ENCODE measurements at regions not wholly inside any gene's neighbourhood (a gene's known extent, or its start where the extent isn't known, plus 50 kb on each side); places are given as distances from the start of the nearest gene placed in this dataset.

DNA sequence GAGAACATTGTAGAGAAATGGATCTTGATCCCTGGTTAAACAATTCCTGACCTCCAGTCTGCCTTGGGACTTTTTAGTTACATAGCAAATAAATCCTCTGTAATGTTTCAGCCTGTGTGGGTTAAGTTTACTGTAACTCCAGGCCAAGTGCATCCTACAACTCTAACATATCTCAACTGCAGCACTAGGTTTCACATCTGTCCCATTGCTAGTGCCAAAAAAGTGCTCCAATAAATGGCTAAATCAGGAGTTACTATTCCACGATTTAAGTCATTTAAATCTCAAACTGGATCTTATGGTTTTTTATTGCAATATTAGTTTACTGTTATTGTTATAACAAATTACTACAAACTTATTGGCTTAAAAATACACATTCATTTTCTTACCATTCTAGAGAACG, 479.6 kb downstream of the GPAM start:
- TF ChIP-seq, protein P1, sequence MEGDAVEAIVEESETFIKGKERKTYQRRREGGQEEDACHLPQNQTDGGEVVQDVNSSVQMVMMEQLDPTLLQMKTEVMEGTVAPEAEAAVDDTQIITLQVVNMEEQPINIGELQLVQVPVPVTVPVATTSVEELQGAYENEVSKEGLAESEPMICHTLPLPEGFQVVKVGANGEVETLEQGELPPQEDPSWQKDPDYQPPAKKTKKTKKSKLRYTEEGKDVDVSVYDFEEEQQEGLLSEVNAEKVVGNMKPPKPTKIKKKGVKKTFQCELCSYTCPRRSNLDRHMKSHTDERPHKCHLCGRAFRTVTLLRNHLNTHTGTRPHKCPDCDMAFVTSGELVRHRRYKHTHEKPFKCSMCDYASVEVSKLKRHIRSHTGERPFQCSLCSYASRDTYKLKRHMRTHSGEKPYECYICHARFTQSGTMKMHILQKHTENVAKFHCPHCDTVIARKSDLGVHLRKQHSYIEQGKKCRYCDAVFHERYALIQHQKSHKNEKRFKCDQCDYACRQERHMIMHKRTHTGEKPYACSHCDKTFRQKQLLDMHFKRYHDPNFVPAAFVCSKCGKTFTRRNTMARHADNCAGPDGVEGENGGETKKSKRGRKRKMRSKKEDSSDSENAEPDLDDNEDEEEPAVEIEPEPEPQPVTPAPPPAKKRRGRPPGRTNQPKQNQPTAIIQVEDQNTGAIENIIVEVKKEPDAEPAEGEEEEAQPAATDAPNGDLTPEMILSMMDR (IDR thresholded peaks at IDR 0.05), result no peak
- TF ChIP-seq POLR2A (IDR thresholded peaks at IDR 0.05; ENCODE audit: low read length) (no peak), RAD21 (conservative IDR thresholded peaks at IDR 0.05 in 1 of 2, IDR thresholded peaks at IDR 0.05 in 1 of 2) (no peak), POLR2AphosphoS2 (conservative IDR thresholded peaks at IDR 0.05; ENCODE audit: low read length) (no peak), RCOR1 (IDR thresholded peaks at IDR 0.05; ENCODE audit: low read depth, low read length) (no peak), CEBPB (IDR thresholded peaks at IDR 0.05) (no peak), EP300 (IDR thresholded peaks at IDR 0.05) (no peak), BHLHE40 (IDR thresholded peaks at IDR 0.05; ENCODE audit: low read depth, low read length) (no peak), NR3C1 (IDR thresholded peaks at IDR 0.05) (no peak)
- TF ChIP-seq, protein P2, sequence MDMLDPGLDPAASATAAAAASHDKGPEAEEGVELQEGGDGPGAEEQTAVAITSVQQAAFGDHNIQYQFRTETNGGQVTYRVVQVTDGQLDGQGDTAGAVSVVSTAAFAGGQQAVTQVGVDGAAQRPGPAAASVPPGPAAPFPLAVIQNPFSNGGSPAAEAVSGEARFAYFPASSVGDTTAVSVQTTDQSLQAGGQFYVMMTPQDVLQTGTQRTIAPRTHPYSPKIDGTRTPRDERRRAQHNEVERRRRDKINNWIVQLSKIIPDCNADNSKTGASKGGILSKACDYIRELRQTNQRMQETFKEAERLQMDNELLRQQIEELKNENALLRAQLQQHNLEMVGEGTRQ (IDR thresholded peaks at IDR 0.05), result no peak
- TF ChIP-seq, protein P3, sequence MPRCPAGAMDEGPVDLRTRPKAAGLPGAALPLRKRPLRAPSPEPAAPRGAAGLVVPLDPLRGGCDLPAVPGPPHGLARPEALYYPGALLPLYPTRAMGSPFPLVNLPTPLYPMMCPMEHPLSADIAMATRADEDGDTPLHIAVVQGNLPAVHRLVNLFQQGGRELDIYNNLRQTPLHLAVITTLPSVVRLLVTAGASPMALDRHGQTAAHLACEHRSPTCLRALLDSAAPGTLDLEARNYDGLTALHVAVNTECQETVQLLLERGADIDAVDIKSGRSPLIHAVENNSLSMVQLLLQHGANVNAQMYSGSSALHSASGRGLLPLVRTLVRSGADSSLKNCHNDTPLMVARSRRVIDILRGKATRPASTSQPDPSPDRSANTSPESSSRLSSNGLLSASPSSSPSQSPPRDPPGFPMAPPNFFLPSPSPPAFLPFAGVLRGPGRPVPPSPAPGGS (IDR thresholded peaks at IDR 0.05), result no peak
